ENCODE measurements at regions not wholly inside any gene's neighbourhood (a gene's known extent, or its start where the extent isn't known, plus 50 kb on each side); places are given as distances from the start of the nearest gene placed in this dataset.

DNA sequence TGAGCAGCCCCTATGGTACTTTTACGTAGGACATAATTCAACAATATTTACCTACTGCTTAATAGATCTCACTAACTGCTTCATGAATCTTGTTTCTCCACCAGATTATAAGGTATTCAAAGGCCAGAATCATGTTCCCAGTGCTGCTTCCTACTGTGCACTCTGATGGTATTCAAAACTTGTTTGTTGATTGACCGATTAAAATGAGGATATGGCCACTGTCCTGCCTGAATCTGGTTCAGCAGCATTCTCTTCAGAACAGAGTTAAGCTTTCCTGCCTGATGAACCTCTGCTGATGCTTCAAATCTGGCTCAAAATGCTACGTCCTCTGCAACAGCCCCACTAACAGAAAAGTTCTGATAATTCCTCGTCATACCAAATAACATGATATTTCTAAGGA is 150.7 kb upstream of the ZNF462 start:
- TF ChIP-seq SIN3A (IDR thresholded peaks at IDR 0.05; ENCODE audit: borderline replicate concordance, insufficient read depth, low read length) (no peak), TAF1 (IDR thresholded peaks at IDR 0.05; ENCODE audit: borderline replicate concordance, insufficient read depth, low read length) (no peak), POLR2AphosphoS5 (IDR thresholded peaks at IDR 0.05; ENCODE audit: low read depth, low read length) (no peak)
- TF ChIP-seq, protein P1, sequence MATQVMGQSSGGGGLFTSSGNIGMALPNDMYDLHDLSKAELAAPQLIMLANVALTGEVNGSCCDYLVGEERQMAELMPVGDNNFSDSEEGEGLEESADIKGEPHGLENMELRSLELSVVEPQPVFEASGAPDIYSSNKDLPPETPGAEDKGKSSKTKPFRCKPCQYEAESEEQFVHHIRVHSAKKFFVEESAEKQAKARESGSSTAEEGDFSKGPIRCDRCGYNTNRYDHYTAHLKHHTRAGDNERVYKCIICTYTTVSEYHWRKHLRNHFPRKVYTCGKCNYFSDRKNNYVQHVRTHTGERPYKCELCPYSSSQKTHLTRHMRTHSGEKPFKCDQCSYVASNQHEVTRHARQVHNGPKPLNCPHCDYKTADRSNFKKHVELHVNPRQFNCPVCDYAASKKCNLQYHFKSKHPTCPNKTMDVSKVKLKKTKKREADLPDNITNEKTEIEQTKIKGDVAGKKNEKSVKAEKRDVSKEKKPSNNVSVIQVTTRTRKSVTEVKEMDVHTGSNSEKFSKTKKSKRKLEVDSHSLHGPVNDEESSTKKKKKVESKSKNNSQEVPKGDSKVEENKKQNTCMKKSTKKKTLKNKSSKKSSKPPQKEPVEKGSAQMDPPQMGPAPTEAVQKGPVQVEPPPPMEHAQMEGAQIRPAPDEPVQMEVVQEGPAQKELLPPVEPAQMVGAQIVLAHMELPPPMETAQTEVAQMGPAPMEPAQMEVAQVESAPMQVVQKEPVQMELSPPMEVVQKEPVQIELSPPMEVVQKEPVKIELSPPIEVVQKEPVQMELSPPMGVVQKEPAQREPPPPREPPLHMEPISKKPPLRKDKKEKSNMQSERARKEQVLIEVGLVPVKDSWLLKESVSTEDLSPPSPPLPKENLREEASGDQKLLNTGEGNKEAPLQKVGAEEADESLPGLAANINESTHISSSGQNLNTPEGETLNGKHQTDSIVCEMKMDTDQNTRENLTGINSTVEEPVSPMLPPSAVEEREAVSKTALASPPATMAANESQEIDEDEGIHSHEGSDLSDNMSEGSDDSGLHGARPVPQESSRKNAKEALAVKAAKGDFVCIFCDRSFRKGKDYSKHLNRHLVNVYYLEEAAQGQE (IDR thresholded peaks at IDR 0.05; ENCODE audit: insufficient read depth in 1 of 2, low read depth in 2 of 2, low read length in 2 of 2): no peak

Data from PFSK-1 (cell line).